Activated CD8-positive, alpha-beta memory T cell treated with anti-CD3 and anti-CD28 coated beads for 36 hours (primary cell): ENCODE measurements at regions not wholly inside any gene's neighbourhood (a gene's known extent, or its start where the extent isn't known, plus 50 kb on each side); places are given as distances from the start of the nearest gene placed in this dataset.

Experiments
- CTCF ChIA-PET: fragments of 350-600 bp; sonication (Branson Sonifier 250); formaldehyde crosslinking; loops from one replicate; lab custom pipeline; 2021; ENCODE audit warnings: antibody characterized with exemption; lab: Charles Lee
- POLR2A ChIA-PET: fragments of 350-600 bp; sonication (Branson Sonifier 250); formaldehyde crosslinking; loops from one replicate; lab custom pipeline; 2021; ENCODE audit warnings: antibody characterized with exemption; lab: Charles Lee

- ChIA-PET CTCF (no interaction called here), POLR2A (no interaction called here)
Observed at GRCh38 chr13:76023652-76024051, 387.5 kb downstream of the LMO7 start.

- ChIA-PET POLR2A (no interaction called here), CTCF (no interaction called here)
Observed at GRCh38 chr13:76020421-76020955, 384.4 kb downstream of the LMO7 start.

GRCh38 chr13:76019421-76020044, 383.4 kb downstream of the LMO7 start:
- CTCF ChIA-PET: no interaction called here
- POLR2A ChIA-PET: no interaction called here

- CTCF ChIA-PET: no interaction called here
- POLR2A ChIA-PET: no interaction called here
Observed at GRCh38 chr13:76017861-76018556, 381.9 kb downstream of the LMO7 start.

- POLR2A ChIA-PET: no interaction called here
- CTCF ChIA-PET: no interaction called here
Observed at GRCh38 chr13:76016799-76017400, 380.8 kb downstream of the LMO7 start.

- CTCF ChIA-PET: no interaction called here
- POLR2A ChIA-PET: no interaction called here
Observed at GRCh38 chr13:76014406-76015318, 378.5 kb downstream of the LMO7 start.

- POLR2A ChIA-PET: no interaction called here
- CTCF ChIA-PET: no interaction called here
Observed at GRCh38 chr13:76012091-76012721, 376.1 kb downstream of the LMO7 start.

- POLR2A ChIA-PET: no interaction called here
- CTCF ChIA-PET: no interaction called here
Observed at GRCh38 chr13:76009267-76009890, 373.2 kb downstream of the LMO7 start.

GRCh38 chr13:76004416-76004815, 368.3 kb downstream of the LMO7 start:
- POLR2A ChIA-PET: no interaction called here
- CTCF ChIA-PET: no interaction called here

- ChIA-PET POLR2A (no interaction called here), CTCF (no interaction called here)
Observed at GRCh38 chr13:76000131-76000530, 364.0 kb downstream of the LMO7 start.

- POLR2A ChIA-PET: no interaction called here
- CTCF ChIA-PET: no interaction called here
Observed at GRCh38 chr13:75996582-75996981, 360.5 kb downstream of the LMO7 start.

- ChIA-PET CTCF (no interaction called here), POLR2A (no interaction called here)
Observed at GRCh38 chr13:75995966-75996365, 359.8 kb downstream of the LMO7 start.

- POLR2A ChIA-PET: no interaction called here
- CTCF ChIA-PET: no interaction called here
Observed at GRCh38 chr13:75993823-75994222, 357.7 kb downstream of the LMO7 start.

- ChIA-PET CTCF (no interaction called here), POLR2A (no interaction called here)
Observed at GRCh38 chr13:75993241-75993640, 357.1 kb downstream of the LMO7 start.

- POLR2A ChIA-PET: no interaction called here
- CTCF ChIA-PET: no interaction called here
Observed at GRCh38 chr13:75986818-75987217, 350.7 kb downstream of the LMO7 start.

- ChIA-PET POLR2A (no interaction called here), CTCF (no interaction called here)
Observed at GRCh38 chr13:75985132-75985531, 349.0 kb downstream of the LMO7 start.

GRCh38 chr13:75978818-75979217, 342.7 kb downstream of the LMO7 start:
- ChIA-PET POLR2A (no interaction called here), CTCF (no interaction called here)

- ChIA-PET POLR2A (no interaction called here), CTCF (no interaction called here)
Observed at GRCh38 chr13:75968103-75968838, 332.1 kb downstream of the LMO7 start.
